ENCODE measurements at regions not wholly inside any gene's neighbourhood (a gene's known extent, or its start where the extent isn't known, plus 50 kb on each side); places are given as distances from the start of the nearest gene placed in this dataset.

GRCh38 chr12:61916831-61917230 is 343.4 kb upstream of the USP15 start:
- H3K4me3 ChIP-seq (ENCODE audit: low read depth, low read length), result no peak overlapping the region
- DNase-seq (ENCODE audit: low read depth), result no peak

DNA sequence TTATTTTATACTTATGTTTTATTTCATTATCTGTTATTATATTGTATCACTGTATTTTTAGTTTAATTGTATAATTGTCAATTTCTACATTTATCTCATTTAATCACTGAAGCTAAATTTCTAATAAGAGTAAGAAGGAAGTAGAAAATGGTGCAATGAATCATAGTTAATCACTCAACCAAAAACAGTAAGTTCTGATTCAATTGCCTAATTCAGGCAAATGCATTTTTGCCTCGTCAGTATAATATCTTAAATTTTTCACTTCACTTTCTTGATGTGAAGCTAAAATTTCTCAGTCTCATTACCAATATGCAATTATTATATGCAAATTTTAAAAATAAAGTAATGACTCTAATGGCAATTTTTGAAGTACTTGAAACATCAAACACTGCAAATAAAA is 340.5 kb upstream of the USP15 start:
- DNase-seq (ENCODE audit: low read depth), result no peak

GRCh38 chr12:61920230-61920629 is 340.0 kb upstream of the USP15 start:
- DNase-seq (ENCODE audit: low read depth), result no peak
- no peak overlapping the region for H3K4me3 ChIP-seq (ENCODE audit: low read depth, low read length)

More for the DNA sequence above, 340.5 kb upstream of the USP15 start:
- H3K4me3 ChIP-seq (ENCODE audit: low read depth, low read length), result no peak overlapping the region

DNA sequence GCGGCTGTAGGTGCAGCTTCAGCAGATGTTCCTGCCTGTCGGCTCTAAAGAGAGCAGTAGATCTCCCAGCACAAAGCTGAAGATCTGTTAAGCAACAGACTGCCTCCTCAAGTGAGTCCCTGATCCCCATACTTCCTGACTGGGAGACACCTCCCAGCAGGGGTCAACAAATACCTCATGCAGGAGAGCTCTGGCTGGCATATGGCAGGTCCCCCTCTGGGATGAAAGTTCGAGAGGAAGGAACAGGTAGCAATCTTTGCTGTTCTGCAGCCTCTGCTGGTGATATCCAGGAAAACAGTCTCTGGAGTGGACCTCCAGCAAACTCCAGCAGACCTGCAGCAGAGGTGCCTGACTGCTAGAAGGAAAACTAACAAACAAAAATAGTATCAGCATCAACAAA is 337.1 kb upstream of the USP15 start:
- no peak overlapping the region for H3K4me3 ChIP-seq (ENCODE audit: low read depth, low read length)
- no peak for DNase-seq (ENCODE audit: low read depth)

- no peak overlapping the region for H3K4me3 ChIP-seq (ENCODE audit: low read depth, low read length)
- no peak for DNase-seq (ENCODE audit: low read depth)
These were observed 325.6 kb upstream of the USP15 start for GRCh38 chr12:61934564-61934963.

DNA sequence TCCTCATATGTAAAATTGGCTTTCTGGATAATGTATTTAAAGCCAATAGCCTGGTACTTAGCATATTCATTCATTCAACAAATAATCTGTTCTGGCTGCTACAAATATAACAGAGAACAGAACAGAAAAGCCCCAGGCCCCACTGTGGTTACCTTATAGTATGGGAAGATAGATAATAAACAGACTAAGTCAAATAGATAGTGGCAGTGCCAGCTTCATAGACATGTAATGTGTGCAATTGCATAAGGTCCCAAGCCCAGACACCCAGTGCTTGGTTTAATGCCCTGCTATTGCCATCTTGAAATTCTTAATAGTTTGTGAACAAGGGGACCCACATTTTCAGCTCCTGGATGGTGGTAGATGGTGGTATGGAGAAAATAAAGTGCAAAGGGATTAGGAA is 320.2 kb upstream of the USP15 start:
- H3K4me3 ChIP-seq (ENCODE audit: low read depth, low read length), result no peak overlapping the region
- DNase-seq (ENCODE audit: low read depth), result no peak

- H3K4me3 ChIP-seq (ENCODE audit: low read depth, low read length), result no peak overlapping the region
- no peak for DNase-seq (ENCODE audit: low read depth)
These were observed 303.7 kb upstream of the USP15 start for GRCh38 chr12:61956545-61956944.

- no peak overlapping the region for H3K4me3 ChIP-seq (ENCODE audit: low read depth, low read length)
- no peak for DNase-seq (ENCODE audit: low read depth)
These were observed 285.7 kb upstream of the USP15 start for GRCh38 chr12:61974461-61974860.

DNA sequence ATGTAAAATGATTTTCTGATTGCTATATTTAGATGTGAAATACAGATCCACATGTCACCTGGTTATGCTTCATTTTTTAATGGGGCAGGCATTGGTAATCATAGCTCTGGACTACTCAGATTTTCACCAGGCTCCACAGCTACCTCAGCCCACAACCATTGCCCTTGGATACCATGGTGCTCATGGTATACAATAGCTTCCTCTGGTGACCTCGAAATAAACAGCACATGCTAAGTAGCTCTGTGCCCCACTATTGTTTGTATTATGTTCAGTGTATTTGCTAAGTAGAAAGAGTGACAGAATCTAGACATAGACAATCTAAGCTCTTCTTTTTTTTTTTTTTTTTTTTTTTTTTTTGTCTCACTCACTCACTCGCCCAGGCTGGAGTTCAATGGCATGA is 274.4 kb upstream of the USP15 start:
- DNase-seq (ENCODE audit: low read depth), result no peak

DNA sequence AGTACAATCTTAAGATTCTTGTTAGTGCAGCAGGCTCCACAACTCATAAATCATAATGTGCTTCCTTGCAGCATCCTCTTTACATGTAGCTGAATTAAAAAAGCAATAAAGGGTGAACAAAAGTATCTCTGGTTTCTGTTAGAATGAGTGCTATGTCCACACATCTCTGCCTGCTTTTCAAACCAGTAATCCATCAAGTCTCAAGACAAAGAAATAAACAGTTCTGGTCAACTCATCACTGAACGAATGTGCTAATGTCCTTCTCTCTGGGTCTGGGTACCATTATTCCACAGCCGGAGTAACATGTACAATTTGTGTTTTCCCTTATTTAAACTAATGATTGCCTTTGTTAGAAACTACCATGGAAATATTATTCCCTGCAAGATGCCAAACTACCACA is 273.0 kb upstream of the USP15 start:
- no peak for DNase-seq (ENCODE audit: low read depth)
- H3K4me3 ChIP-seq (ENCODE audit: low read depth, low read length), result no peak overlapping the region

More for the DNA sequence above, 274.4 kb upstream of the USP15 start:
- H3K4me3 ChIP-seq (ENCODE audit: low read depth, low read length), result no peak overlapping the region

DNA sequence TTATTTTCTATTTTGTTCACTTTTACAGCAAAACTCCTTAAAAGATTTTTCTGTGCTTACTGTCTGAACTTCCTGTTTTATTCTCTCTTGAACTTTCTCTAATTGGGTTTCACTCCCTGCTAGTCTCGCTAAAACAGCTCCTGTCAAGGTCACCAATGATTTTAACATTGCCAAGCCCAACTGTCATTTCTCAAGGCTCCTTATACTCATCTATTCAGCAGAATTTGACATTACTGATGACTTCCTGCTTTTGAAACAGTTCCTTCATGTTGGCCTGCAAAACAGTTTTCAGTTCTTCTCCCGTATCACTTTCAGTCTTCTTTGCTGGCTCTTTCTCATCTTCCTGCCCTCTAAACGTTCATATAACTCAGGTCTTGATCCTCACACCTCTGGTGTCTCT is 268.5 kb upstream of the USP15 start:
- H3K4me3 ChIP-seq (ENCODE audit: low read depth, low read length), result no peak overlapping the region

GRCh38 chr12:61993734-61994345 is 266.4 kb upstream of the USP15 start:
- H3K4me3 ChIP-seq (ENCODE audit: low read depth, low read length), result no peak overlapping the region

More for the DNA sequence above, 268.5 kb upstream of the USP15 start:
- no peak for DNase-seq (ENCODE audit: low read depth)

DNA sequence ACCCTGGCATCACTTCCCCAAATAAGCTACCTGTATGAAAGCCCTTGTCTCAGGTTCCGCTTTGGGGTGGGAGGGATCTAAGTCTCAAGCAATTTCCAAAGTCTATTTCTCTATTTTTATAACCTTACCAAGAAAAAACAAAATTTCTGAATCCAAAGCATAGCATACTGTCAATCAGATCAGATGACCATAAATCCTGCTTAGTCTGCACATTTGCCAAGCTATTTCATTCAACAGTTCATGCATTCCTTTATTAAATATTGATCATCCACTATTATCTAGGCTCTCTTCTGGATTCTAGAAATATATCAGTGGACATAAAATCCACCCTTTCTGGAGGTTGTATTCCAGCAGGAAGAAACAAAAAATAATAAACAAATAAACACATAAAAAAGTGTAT is 263.5 kb upstream of the USP15 start:
- no peak for DNase-seq (ENCODE audit: low read depth)
- H3K4me3 ChIP-seq (ENCODE audit: low read depth, low read length), result no peak overlapping the region

More at GRCh38 chr12:61993734-61994345, 266.4 kb upstream of the USP15 start:
- DNase-seq (ENCODE audit: low read depth), result no peak

DNA sequence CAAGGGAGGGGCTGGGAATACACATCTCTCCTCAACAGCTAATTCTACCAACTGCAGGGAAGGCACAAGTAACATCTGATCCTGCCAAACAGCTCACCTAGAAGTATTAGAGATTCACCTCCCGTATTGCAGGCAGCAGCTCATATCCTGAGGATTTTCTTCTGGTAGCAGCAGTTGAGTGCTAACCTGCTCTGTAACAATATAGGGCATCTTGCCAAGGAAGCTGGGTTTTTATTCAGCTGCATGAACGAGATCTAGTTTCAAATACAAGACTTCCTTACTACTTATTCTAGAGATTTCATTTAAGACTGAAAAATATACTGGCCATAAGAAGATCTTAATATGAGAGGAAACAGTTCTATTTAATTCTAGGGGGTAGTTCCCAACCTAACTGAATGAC is 261.4 kb upstream of the USP15 start:
- H3K4me3 ChIP-seq (ENCODE audit: low read depth, low read length), result no peak overlapping the region
- no peak for DNase-seq (ENCODE audit: low read depth)

GRCh38 chr12:61999311-61999710 is 260.9 kb upstream of the USP15 start:
- H3K4me3 ChIP-seq (ENCODE audit: low read depth, low read length), result no peak overlapping the region
- DNase-seq (ENCODE audit: low read depth), result no peak

DNA sequence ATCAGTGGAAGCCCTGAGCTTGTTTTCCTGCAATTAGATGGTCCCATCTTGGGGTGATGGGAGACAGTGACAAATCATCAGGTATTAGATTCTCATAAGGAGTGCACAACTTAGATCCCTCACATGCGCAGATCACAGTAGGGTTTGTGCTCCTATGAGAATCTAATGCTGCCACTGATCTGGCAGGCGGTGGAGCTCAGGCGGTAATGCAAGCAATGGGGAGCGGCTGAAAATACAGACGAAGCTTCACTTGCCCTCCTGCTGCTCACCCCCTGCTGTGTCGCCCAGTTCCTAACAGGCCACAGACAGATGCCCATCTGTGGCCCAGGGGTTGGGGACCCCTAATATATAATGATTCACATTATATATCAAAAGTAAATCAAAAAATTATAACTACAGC is 258.8 kb upstream of the USP15 start:
- DNase-seq (ENCODE audit: low read depth), result no peak
- H3K4me3 ChIP-seq (ENCODE audit: low read depth, low read length), result no peak overlapping the region

- H3K4me3 ChIP-seq (ENCODE audit: low read depth, low read length), result no peak overlapping the region
- DNase-seq (ENCODE audit: low read depth), result no peak
These were observed 257.0 kb upstream of the USP15 start for GRCh38 chr12:62003226-62003625.

- no peak for DNase-seq (ENCODE audit: low read depth)
- no peak overlapping the region for H3K4me3 ChIP-seq (ENCODE audit: low read depth, low read length)
These were observed 256.5 kb upstream of the USP15 start for GRCh38 chr12:62003701-62004100.

DNA sequence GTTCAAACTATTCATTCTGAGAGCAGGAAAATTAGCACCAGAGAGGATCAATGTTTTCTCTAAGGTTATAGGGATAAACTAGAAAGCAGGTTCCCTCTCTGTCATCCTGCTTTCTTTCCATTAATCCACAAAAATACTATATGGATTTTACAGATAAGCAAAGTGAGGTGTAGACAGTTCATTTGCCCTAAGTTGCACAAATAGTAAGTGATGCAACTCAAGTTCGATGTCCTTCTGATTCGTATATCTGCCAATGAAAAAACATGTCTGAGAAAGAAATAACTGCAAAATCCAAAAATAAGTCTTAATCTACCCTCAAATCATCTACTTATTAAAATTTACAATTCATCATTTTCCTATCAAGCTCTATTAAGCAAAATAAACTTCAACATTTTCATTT is 254.6 kb upstream of the USP15 start:
- DNase-seq (ENCODE audit: low read depth), result no peak
- no peak overlapping the region for H3K4me3 ChIP-seq (ENCODE audit: low read depth, low read length)

DNA sequence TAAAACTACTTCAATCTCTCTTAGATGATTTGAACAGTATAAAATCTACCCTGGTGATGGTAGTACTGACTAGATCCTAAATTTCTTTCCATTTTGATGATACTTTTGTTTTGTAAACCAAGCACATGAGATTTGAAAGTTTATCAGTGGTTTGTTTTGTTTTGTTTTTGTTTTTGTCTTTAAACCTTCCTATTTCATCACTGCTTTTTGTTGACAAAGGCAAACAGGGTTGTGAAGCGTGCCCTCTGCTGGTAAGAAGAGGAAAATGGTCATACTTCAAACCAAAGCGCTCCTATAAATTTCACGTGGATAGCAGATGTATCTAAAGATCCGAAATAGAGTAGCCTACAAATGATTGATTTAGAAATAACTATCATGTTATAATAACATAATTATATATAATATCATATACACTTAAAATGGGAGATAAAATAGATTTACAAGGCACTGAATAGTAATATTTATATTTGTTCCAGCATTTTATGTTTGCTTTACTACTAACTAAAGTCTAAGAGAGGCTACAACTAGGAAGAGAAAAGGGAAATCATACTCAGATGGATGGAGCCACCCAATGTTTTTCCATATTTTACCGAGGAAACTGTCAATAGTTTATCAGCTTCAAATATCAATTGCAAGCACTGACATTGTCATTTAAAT is 254.0 kb upstream of the USP15 start:
- no peak overlapping the region for H3K4me3 ChIP-seq (ENCODE audit: low read depth, low read length)
- DNase-seq (ENCODE audit: low read depth), result no peak

GRCh38 chr12:62008703-62009102 is 251.5 kb upstream of the USP15 start:
- no peak overlapping the region for H3K4me3 ChIP-seq (ENCODE audit: low read depth, low read length)
- no peak for DNase-seq (ENCODE audit: low read depth)

All from skeletal muscle cell (primary cell).